ENCODE measurements at regions not wholly inside any gene's neighbourhood (a gene's known extent, or its start where the extent isn't known, plus 50 kb on each side); places are given as distances from the start of the nearest gene placed in this dataset.

DNA sequence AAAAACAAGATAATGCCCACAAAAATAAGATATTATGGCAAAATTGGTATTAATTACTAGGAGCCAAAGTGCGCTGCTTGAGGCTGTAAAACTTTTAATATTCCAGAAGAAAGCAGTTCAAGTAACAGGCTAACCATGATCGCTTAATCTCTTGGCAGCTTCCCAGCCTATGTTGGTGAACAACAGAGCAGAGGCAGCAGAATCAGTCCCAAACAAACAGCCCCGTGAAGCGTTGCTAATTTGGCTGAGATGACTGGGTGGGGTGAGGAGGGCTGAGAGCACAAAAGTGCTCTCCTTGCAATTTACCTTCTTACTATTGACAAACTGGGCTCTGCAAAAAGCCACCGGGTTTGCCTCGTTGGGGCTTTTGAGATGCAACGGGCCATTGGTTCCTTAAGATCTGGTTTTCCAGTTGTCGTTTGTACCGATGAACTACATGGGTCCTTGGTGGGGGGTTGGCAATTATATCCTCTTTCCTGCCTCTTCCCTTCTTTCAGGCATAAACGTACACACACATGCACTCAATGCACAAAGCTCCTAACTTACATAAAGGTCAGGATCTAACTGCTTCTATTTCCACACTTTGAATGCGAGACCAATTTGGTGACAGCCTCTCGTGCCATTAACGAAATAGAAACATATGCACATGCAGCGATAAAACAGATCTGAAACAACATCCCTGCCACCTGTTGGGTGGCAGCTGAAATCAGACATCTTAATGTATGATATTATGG is 407.6 kb upstream of the CADM1 start:
- TF ChIP-seq, protein P1, sequence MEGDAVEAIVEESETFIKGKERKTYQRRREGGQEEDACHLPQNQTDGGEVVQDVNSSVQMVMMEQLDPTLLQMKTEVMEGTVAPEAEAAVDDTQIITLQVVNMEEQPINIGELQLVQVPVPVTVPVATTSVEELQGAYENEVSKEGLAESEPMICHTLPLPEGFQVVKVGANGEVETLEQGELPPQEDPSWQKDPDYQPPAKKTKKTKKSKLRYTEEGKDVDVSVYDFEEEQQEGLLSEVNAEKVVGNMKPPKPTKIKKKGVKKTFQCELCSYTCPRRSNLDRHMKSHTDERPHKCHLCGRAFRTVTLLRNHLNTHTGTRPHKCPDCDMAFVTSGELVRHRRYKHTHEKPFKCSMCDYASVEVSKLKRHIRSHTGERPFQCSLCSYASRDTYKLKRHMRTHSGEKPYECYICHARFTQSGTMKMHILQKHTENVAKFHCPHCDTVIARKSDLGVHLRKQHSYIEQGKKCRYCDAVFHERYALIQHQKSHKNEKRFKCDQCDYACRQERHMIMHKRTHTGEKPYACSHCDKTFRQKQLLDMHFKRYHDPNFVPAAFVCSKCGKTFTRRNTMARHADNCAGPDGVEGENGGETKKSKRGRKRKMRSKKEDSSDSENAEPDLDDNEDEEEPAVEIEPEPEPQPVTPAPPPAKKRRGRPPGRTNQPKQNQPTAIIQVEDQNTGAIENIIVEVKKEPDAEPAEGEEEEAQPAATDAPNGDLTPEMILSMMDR (IDR thresholded peaks at IDR 0.05): no peak

DNA sequence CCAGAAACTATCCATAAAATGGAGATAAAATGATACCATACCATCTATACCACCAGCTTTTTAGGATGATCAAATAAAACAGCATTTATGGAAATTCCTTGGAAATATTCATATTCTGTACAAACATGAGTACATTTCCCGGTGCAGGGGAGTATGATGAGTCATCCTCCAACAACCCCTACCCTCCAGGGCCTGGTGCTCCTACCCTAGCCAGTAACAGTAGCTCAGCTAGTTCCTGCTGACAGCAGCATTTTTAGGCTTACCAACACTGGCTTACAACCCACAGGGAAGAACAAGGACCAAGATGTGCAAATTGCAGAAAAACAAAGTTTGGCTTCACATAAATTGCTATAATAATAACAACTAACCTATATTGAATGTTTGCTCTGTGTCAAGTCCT is 406.2 kb upstream of the CADM1 start:
- TF ChIP-seq, protein P1 (IDR thresholded peaks at IDR 0.05): no peak

DNA sequence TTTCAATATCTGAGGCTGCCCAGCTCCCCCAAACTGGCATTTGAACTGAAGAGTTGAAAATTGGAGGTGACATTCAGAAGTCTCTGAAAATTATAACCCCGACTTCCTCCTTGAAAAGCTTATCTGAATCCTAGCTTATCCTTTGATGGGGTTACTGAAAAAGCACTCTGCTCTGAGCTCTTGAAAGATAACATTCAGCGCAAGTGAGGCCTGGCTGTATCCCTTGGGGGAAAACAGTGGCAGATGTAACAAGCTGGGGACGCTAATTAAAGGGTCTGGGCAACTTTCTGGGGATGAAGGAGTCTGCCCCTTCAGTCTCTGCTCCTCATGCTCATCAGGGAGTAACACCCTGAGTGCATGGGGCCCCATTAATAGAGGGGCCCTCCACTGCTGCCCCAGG is 402.0 kb upstream of the CADM1 start:
- TF ChIP-seq, protein P1 (IDR thresholded peaks at IDR 0.05): no peak

GRCh38 chr11:115905341-115906000 is 401.3 kb upstream of the CADM1 start:
- TF ChIP-seq, protein P1 (IDR thresholded peaks at IDR 0.05): no peak

DNA sequence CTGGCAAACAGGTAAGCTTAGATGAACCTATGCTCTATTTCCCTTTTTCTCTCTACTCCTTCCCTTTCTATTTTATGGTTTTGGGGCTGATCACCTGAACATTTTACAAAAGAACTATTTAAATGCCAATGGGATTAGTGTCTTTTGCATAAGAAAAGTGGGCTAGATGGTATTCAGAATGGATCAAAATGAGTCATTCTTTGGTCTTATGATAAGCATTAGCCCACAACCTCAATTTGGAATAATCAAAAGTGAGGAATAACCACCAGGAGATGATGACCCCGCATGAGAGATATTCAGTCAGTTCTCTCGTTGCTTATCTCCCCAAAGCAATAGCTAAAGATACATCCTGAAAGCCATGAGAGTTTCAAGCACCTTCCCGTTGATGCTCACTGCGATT is 399.0 kb upstream of the CADM1 start:
- TF ChIP-seq, protein P1 (IDR thresholded peaks at IDR 0.05): no peak

GRCh38 chr11:115901069-115901468 is 396.9 kb upstream of the CADM1 start:
- TF ChIP-seq, protein P1 (IDR thresholded peaks at IDR 0.05): no peak

DNA sequence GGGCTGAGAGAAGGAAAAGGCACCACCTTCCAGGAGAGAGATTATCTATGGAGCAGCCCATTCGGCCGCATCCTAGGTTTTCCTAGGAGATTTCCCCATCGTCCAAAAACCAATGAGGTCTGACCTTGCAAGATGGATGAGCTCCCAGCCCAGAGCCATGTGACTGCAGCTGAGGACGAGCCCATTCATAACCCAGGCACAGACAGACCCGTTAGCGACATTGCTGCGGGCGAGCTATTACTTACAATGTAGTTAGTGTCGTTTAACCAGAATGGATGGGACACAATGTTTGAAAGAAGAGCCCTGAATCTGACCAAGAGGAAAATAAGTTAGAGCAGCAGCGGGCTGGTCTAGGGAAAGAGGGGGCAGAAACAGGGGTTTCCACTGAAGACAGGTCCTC is 395.9 kb upstream of the CADM1 start:
- TF ChIP-seq, protein P1 (IDR thresholded peaks at IDR 0.05): no peak

Data from LNCAP (cell line).